ENCODE measurements at regions not wholly inside any gene's neighbourhood (a gene's known extent, or its start where the extent isn't known, plus 50 kb on each side); places are given as distances from the start of the nearest gene placed in this dataset.

DNA sequence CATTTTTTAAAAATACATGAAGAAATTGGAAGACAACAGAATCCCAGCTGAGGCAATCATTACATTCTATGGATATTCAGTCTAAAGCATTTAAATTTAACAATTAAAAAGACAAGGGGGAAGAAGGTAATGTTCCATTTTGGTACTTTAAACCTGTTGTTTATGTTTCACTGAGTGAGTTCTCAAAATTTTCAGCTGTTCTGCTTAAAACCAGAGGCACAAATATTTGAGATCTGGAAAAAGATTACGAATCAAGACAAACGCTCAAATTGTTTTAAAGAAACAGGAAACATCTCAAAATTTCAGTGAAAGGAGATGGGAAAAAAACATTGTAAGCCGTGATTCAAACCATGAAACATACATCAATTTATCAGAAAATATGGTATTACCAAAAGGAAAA is 656.2 kb upstream of the CHAC2 start:
- TF ChIP-seq ZNF207 (IDR thresholded peaks at IDR 0.05; ENCODE audit: borderline replicate concordance) (no peak), POLR2A (IDR thresholded peaks at IDR 0.05; ENCODE audit: low read depth, low read length) (no peak), PRDM15 (CRISPR knock-in tag; IDR thresholded peaks at IDR 0.05) (no peak), SMC3 (IDR thresholded peaks at IDR 0.05; ENCODE audit: borderline replicate concordance, low read length) (no peak)
- TF ChIP-seq, protein P1, sequence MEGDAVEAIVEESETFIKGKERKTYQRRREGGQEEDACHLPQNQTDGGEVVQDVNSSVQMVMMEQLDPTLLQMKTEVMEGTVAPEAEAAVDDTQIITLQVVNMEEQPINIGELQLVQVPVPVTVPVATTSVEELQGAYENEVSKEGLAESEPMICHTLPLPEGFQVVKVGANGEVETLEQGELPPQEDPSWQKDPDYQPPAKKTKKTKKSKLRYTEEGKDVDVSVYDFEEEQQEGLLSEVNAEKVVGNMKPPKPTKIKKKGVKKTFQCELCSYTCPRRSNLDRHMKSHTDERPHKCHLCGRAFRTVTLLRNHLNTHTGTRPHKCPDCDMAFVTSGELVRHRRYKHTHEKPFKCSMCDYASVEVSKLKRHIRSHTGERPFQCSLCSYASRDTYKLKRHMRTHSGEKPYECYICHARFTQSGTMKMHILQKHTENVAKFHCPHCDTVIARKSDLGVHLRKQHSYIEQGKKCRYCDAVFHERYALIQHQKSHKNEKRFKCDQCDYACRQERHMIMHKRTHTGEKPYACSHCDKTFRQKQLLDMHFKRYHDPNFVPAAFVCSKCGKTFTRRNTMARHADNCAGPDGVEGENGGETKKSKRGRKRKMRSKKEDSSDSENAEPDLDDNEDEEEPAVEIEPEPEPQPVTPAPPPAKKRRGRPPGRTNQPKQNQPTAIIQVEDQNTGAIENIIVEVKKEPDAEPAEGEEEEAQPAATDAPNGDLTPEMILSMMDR (IDR thresholded peaks at IDR 0.05 in 2 of 3, conservative IDR thresholded peaks at IDR 0.05 in 1 of 3; ENCODE audit: control insufficient read depth in 2 of 3, extremely low read depth in 1 of 3, insufficient read depth in 1 of 3, low read depth in 3 of 3, low read length in 3 of 3), result no peak
